Osteocyte (in vitro differentiated cells): ENCODE measurements at regions not wholly inside any gene's neighbourhood (a gene's known extent, or its start where the extent isn't known, plus 50 kb on each side); places are given as distances from the start of the nearest gene placed in this dataset.

ENCODE experiments used
- DNase-seq: peaks from one replicate; pipeline ENCODE4 v3.0.0; 2021; ENCODE audit warnings: mixed read lengths; ENCODE audit not compliant: unreplicated experiment; ENCODE audit errors: extremely low spot score
- H3K27ac Mint-ChIP-seq: one replicate; pipeline ENCODE4 v1.8.0; 2021; ENCODE audit warnings: mild to moderate bottlenecking, mixed read lengths; ENCODE audit not compliant: unreplicated experiment
- H3K27me3 Mint-ChIP-seq: one replicate; pipeline ENCODE4 v1.8.0; 2021; ENCODE audit warnings: mixed read lengths; ENCODE audit not compliant: unreplicated experiment
- H3K36me3 Mint-ChIP-seq: one replicate; pipeline ENCODE4 v1.8.0; 2021; ENCODE audit warnings: mixed read lengths; ENCODE audit not compliant: unreplicated experiment
- H3K4me1 Mint-ChIP-seq: one replicate; pipeline ENCODE4 v1.8.0; 2021; ENCODE audit warnings: mixed read lengths; ENCODE audit not compliant: unreplicated experiment
- H3K4me3 Mint-ChIP-seq: one replicate; pipeline ENCODE4 v1.8.0; 2021; ENCODE audit warnings: mild to moderate bottlenecking, moderate library complexity, mixed read lengths; ENCODE audit not compliant: unreplicated experiment
- H3K9me3 Mint-ChIP-seq: one replicate; pipeline ENCODE4 v1.8.0; 2021; ENCODE audit warnings: mixed read lengths; ENCODE audit not compliant: unreplicated experiment
- CTCF ChIP-seq: fragments of 200-600 bp; sonication (generic); IDR thresholded peaks from 2 replicates; pipeline ENCODE4 v1.5.0; 2021; ENCODE audit warnings: antibody characterized with exemption, mild to moderate bottlenecking, moderate library complexity

- no peaks in the 10 kb centered on the region for H3K9me3 Mint-ChIP-seq
- H3K36me3 Mint-ChIP-seq = no peaks in the 10 kb centered on the region
- no peaks in the 10 kb centered on the region for H3K27me3 Mint-ChIP-seq
- DNase-seq = no peak
- no peak overlapping the region for H3K27ac Mint-ChIP-seq
- no peak overlapping the region for H3K4me3 Mint-ChIP-seq
- TF ChIP-seq CTCF = no peak
- H3K4me1 Mint-ChIP-seq = no peaks in the 10 kb centered on the region
Measured at GRCh38 chr2:59561281-59561680, 992.2 kb downstream of the BCL11A start.

GRCh38 chr2:59560769-59561168 is 992.7 kb downstream of the BCL11A start:
- Mint-ChIP-seq H3K9me3 (no peaks in the 10 kb centered on the region), H3K4me3 (no peak overlapping the region), H3K27me3 (no peaks in the 10 kb centered on the region), H3K27ac (no peak overlapping the region), H3K36me3 (no peaks in the 10 kb centered on the region), H3K4me1 (no peaks in the 10 kb centered on the region)
- TF ChIP-seq CTCF = no peak
- DNase-seq = no peak

GRCh38 chr2:59540864-59541263 is 1012.6 kb downstream of the BCL11A start:
- DNase-seq = no peak
- Mint-ChIP-seq H3K36me3 (no peaks in the 10 kb centered on the region), H3K9me3 (no peaks in the 10 kb centered on the region), H3K27me3 (no peaks in the 10 kb centered on the region), H3K4me3 (no peak overlapping the region), H3K27ac (no peak overlapping the region), H3K4me1 (no peaks in the 10 kb centered on the region)
- TF ChIP-seq CTCF = no peak

- Mint-ChIP-seq H3K36me3 (no peaks in the 10 kb centered on the region), H3K27me3 (no peaks in the 10 kb centered on the region), H3K9me3 (no peaks in the 10 kb centered on the region), H3K4me3 (no peak overlapping the region), H3K4me1 (no peaks in the 10 kb centered on the region), H3K27ac (no peak overlapping the region)
- DNase-seq = no peak
- no peak for TF ChIP-seq CTCF
Measured at GRCh38 chr2:59538398-59538911, 1015.0 kb downstream of the BCL11A start.

- no peaks in the 10 kb centered on the region for H3K9me3 Mint-ChIP-seq
- TF ChIP-seq CTCF = no peak
Measured at GRCh38 chr2:59532808-59533207, 1020.6 kb downstream of the BCL11A start.

More at GRCh38 chr2:59532808-59533207, 1020.6 kb downstream of the BCL11A start:
- no peak for DNase-seq
- no peaks in the 10 kb centered on the region for H3K36me3 Mint-ChIP-seq
- no peaks in the 10 kb centered on the region for H3K4me1 Mint-ChIP-seq
- no peak overlapping the region for H3K4me3 Mint-ChIP-seq
- H3K27ac Mint-ChIP-seq = no peak overlapping the region
- no peaks in the 10 kb centered on the region for H3K27me3 Mint-ChIP-seq
